22Rv1 (cell line): ENCODE measurements at regions not wholly inside any gene's neighbourhood (a gene's known extent, or its start where the extent isn't known, plus 50 kb on each side); places are given as distances from the start of the nearest gene placed in this dataset.

ENCODE experiments used
- CTCF ChIP-seq: fragments of 450-650 bp; IDR thresholded peaks from 2 replicates; pipeline ENCODE4 v1.5.1; 2017; ENCODE audit warnings: mild to moderate bottlenecking
- ZFX ChIP-seq: fragments of 450-650 bp; IDR thresholded peaks from 2 replicates; pipeline ENCODE4 v1.6.1; 2017; ENCODE audit warnings: antibody characterized with exemption, borderline replicate concordance

- no peak for TF ChIP-seq CTCF
- no peak for TF ChIP-seq ZFX
Measured at GRCh38 chr18:77984178-77984577, 734.5 kb downstream of the GALR1 start.
